A549 (cell line): ENCODE measurements at regions not wholly inside any gene's neighbourhood (a gene's known extent, or its start where the extent isn't known, plus 50 kb on each side); places are given as distances from the start of the nearest gene placed in this dataset.

Experiments
- CEBPB ChIP-seq, 2 experiments: fragments of >200 bp in 1 of 2; sonication (Bioruptor Twin) in 1 of 2; formaldehyde crosslinking in 1 of 2; IDR thresholded peaks; 2 replicates each; pipeline ENCODE4 v1.6.1; 2012 to 2016
- EP300 ChIP-seq, 2 experiments: fragments of >200 bp; sonication (Bioruptor Twin); formaldehyde crosslinking; IDR thresholded peaks; 2 replicates in 1 of 2; 3 replicates in 1 of 2; pipeline ENCODE4 v1.6.1; 2016 to 2017
- JUN ChIP-seq, 2 experiments: fragments of >200 bp; sonication (Bioruptor Twin); formaldehyde crosslinking; IDR thresholded peaks; 2 replicates in 1 of 2; 3 replicates in 1 of 2; pipeline ENCODE4 v1.6.1; 2016 to 2017
- POLR2A ChIP-seq: IDR thresholded peaks from 2 replicates; pipeline ENCODE4 v1.6.1; 2012; ENCODE audit warnings: mild to moderate bottlenecking, low read length
- TF ChIP-seq, protein P1 (sequence below): fragments of 150-350 bp; IDR thresholded peaks from 2 replicates; pipeline ENCODE4 v1.6.1; 2014; ENCODE audit warnings: low read depth, mild to moderate bottlenecking, low read length
- TF ChIP-seq, protein P2 (sequence below): fragments of >200 bp; sonication (Bioruptor Twin); formaldehyde crosslinking; IDR thresholded peaks from 3 replicates; pipeline ENCODE4 v1.5.1; 2016

DNA sequence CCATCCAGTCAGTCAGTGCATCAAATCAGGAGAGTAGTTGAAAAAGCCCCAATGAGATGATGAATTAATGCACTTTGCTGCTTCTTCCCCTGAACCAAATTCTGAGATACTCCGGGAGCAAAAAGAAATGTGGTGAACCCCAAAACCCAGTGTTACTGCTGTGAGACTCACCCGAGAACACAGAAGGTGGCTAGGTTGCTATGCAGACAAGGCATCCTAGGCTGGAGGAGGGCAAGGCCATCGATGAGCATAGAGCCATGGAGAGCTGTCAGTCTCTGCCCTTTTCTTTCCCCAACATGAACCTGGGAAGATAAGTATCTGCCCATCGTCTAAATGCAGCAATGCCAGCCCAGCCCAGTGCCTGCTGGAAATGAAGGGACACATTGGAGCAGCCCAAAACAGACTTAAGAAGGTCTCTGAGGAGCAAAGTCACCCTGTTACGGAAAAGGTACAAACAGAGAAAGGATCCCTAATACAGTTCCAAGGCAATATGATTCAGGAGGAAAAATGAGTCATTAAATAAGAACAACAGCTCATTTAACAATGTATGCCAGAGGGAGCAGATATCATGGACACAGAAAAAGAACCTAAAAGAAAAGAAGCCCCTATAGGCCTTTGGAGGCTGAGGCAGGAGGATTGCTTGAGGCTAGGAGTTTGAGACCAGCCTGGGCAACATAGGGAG lies 272.0 kb downstream of the FOXO1 start:
- TF ChIP-seq JUN (IDR thresholded peaks at IDR 0.05) (no peak), CEBPB (IDR thresholded peaks at IDR 0.05) (no peak), POLR2A (no peak), EP300 (IDR thresholded peaks at IDR 0.05) (no peak)
- TF ChIP-seq, protein P1, sequence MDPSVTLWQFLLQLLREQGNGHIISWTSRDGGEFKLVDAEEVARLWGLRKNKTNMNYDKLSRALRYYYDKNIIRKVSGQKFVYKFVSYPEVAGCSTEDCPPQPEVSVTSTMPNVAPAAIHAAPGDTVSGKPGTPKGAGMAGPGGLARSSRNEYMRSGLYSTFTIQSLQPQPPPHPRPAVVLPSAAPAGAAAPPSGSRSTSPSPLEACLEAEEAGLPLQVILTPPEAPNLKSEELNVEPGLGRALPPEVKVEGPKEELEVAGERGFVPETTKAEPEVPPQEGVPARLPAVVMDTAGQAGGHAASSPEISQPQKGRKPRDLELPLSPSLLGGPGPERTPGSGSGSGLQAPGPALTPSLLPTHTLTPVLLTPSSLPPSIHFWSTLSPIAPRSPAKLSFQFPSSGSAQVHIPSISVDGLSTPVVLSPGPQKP = no peak
- TF ChIP-seq, protein P2, sequence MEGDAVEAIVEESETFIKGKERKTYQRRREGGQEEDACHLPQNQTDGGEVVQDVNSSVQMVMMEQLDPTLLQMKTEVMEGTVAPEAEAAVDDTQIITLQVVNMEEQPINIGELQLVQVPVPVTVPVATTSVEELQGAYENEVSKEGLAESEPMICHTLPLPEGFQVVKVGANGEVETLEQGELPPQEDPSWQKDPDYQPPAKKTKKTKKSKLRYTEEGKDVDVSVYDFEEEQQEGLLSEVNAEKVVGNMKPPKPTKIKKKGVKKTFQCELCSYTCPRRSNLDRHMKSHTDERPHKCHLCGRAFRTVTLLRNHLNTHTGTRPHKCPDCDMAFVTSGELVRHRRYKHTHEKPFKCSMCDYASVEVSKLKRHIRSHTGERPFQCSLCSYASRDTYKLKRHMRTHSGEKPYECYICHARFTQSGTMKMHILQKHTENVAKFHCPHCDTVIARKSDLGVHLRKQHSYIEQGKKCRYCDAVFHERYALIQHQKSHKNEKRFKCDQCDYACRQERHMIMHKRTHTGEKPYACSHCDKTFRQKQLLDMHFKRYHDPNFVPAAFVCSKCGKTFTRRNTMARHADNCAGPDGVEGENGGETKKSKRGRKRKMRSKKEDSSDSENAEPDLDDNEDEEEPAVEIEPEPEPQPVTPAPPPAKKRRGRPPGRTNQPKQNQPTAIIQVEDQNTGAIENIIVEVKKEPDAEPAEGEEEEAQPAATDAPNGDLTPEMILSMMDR = no peak
